ENCODE measurements at regions not wholly inside any gene's neighbourhood (a gene's known extent, or its start where the extent isn't known, plus 50 kb on each side); places are given as distances from the start of the nearest gene placed in this dataset.

- ChIA-PET CTCF (no interaction called here), POLR2A (no interaction called here)
- H3K36me3 Mint-ChIP-seq (ENCODE audit: low read depth), result no peaks in the 10 kb centered on the region
- H3K4me1 Mint-ChIP-seq, result no peaks in the 10 kb centered on the region
- peaks cover 4% of the 10 kb centered on the region for H3K9me3 Mint-ChIP-seq
- no peak overlapping the region for H3K4me3 Mint-ChIP-seq
- DNase-seq, result no peak
- H3K27me3 Mint-ChIP-seq, result no peaks in the 10 kb centered on the region
- no peak overlapping the region for H3K27ac Mint-ChIP-seq
Observed at GRCh38 chr13:89255844-89256406, 1584.8 kb downstream of the SLITRK5 start.

GRCh38 chr13:89267734-89268133 is 1596.6 kb downstream of the SLITRK5 start:
- ChIA-PET POLR2A (no interaction called here), CTCF (no interaction called here)
- no peaks in the 10 kb centered on the region for H3K36me3 Mint-ChIP-seq (ENCODE audit: low read depth)

GRCh38 chr13:89269737-89270136 is 1598.6 kb downstream of the SLITRK5 start:
- no peak overlapping the region for H3K27ac Mint-ChIP-seq
- ChIA-PET CTCF (no interaction called here), POLR2A (no interaction called here)

More at GRCh38 chr13:89267734-89268133, 1596.6 kb downstream of the SLITRK5 start:
- Mint-ChIP-seq H3K9me3 (peaks cover 5% of the 10 kb centered on the region), H3K27ac (no peak overlapping the region), H3K4me1 (no peaks in the 10 kb centered on the region), H3K27me3 (no peaks in the 10 kb centered on the region), H3K4me3 (no peak overlapping the region)
- DNase-seq, result no peak

GRCh38 chr13:89270736-89271135 is 1599.6 kb downstream of the SLITRK5 start:
- Mint-ChIP-seq H3K27ac (no peak overlapping the region), H3K4me1 (no peaks in the 10 kb centered on the region), H3K27me3 (no peaks in the 10 kb centered on the region), H3K9me3 (peaks cover 5% of the 10 kb centered on the region), H3K36me3 (ENCODE audit: low read depth) (no peaks in the 10 kb centered on the region), H3K4me3 (no peak overlapping the region)
- no peak for DNase-seq
- ChIA-PET CTCF (no interaction called here), POLR2A (no interaction called here)

More at GRCh38 chr13:89269737-89270136, 1598.6 kb downstream of the SLITRK5 start:
- Mint-ChIP-seq H3K27me3 (no peaks in the 10 kb centered on the region), H3K4me1 (no peaks in the 10 kb centered on the region), H3K36me3 (ENCODE audit: low read depth) (no peaks in the 10 kb centered on the region), H3K4me3 (no peak overlapping the region), H3K9me3 (peaks cover 5% of the 10 kb centered on the region)
- no peak for DNase-seq

GRCh38 chr13:89279374-89279773 is 1608.2 kb downstream of the SLITRK5 start:
- ChIA-PET CTCF (no interaction called here), POLR2A (no interaction called here)
- DNase-seq, result no peak
- H3K9me3 Mint-ChIP-seq, result peaks cover 5% of the 10 kb centered on the region
- no peaks in the 10 kb centered on the region for H3K36me3 Mint-ChIP-seq (ENCODE audit: low read depth)
- no peak overlapping the region for H3K27ac Mint-ChIP-seq
- H3K4me3 Mint-ChIP-seq, result no peak overlapping the region
- H3K4me1 Mint-ChIP-seq, result no peaks in the 10 kb centered on the region
- H3K27me3 Mint-ChIP-seq, result no peaks in the 10 kb centered on the region

GRCh38 chr13:89281331-89281730 is 1610.2 kb downstream of the SLITRK5 start:
- no peaks in the 10 kb centered on the region for H3K27me3 Mint-ChIP-seq
- peaks cover 5% of the 10 kb centered on the region for H3K9me3 Mint-ChIP-seq
- ChIA-PET POLR2A (no interaction called here), CTCF (no interaction called here)
- no peaks in the 10 kb centered on the region for H3K36me3 Mint-ChIP-seq (ENCODE audit: low read depth)
- H3K4me3 Mint-ChIP-seq, result no peak overlapping the region
- no peak overlapping the region for H3K27ac Mint-ChIP-seq
- no peaks in the 10 kb centered on the region for H3K4me1 Mint-ChIP-seq
- DNase-seq, result no peak

GRCh38 chr13:89282241-89282640 is 1611.1 kb downstream of the SLITRK5 start:
- ChIA-PET POLR2A (no interaction called here), CTCF (no interaction called here)
- Mint-ChIP-seq H3K27ac (no peak overlapping the region), H3K36me3 (ENCODE audit: low read depth) (no peaks in the 10 kb centered on the region), H3K4me1 (no peaks in the 10 kb centered on the region), H3K27me3 (no peaks in the 10 kb centered on the region), H3K4me3 (no peak overlapping the region), H3K9me3 (peaks cover 5% of the 10 kb centered on the region)
- no peak for DNase-seq

GRCh38 chr13:89287381-89287780 is 1616.2 kb downstream of the SLITRK5 start:
- no peaks in the 10 kb centered on the region for H3K36me3 Mint-ChIP-seq (ENCODE audit: low read depth)
- ChIA-PET CTCF (no interaction called here), POLR2A (no interaction called here)
- no peaks in the 10 kb centered on the region for H3K27me3 Mint-ChIP-seq
- no peak overlapping the region for H3K27ac Mint-ChIP-seq
- H3K4me1 Mint-ChIP-seq, result no peaks in the 10 kb centered on the region
- H3K4me3 Mint-ChIP-seq, result no peak overlapping the region
- peaks cover 8% of the 10 kb centered on the region for H3K9me3 Mint-ChIP-seq
- no peak for DNase-seq

GRCh38 chr13:89294115-89294867 is 1623.1 kb downstream of the SLITRK5 start:
- H3K4me3 Mint-ChIP-seq, result no peak overlapping the region
- H3K4me1 Mint-ChIP-seq, result no peaks in the 10 kb centered on the region
- H3K27me3 Mint-ChIP-seq, result no peaks in the 10 kb centered on the region
- POLR2A ChIA-PET, result no interaction called here
- no peak for DNase-seq
- H3K27ac Mint-ChIP-seq, result no peak overlapping the region
- H3K9me3 Mint-ChIP-seq, result peaks cover 14% of the 10 kb centered on the region
- no peaks in the 10 kb centered on the region for H3K36me3 Mint-ChIP-seq (ENCODE audit: low read depth)
- CTCF ChIA-PET, result no interaction called here

GRCh38 chr13:89307278-89307677 is 1636.1 kb downstream of the SLITRK5 start:
- ChIA-PET CTCF (no interaction called here), POLR2A (no interaction called here)
- no peak for DNase-seq
- Mint-ChIP-seq H3K4me3 (no peak overlapping the region), H3K27ac (no peak overlapping the region), H3K36me3 (ENCODE audit: low read depth) (no peaks in the 10 kb centered on the region), H3K4me1 (no peaks in the 10 kb centered on the region), H3K27me3 (no peaks in the 10 kb centered on the region), H3K9me3 (no peaks in the 10 kb centered on the region)

- ChIA-PET POLR2A (no interaction called here), CTCF (no interaction called here)
- Mint-ChIP-seq H3K27ac (no peak overlapping the region), H3K9me3 (no peaks in the 10 kb centered on the region), H3K4me1 (no peaks in the 10 kb centered on the region), H3K36me3 (ENCODE audit: low read depth) (no peaks in the 10 kb centered on the region), H3K27me3 (no peaks in the 10 kb centered on the region), H3K4me3 (no peak overlapping the region)
- no peak for DNase-seq
Observed at GRCh38 chr13:89310943-89311672, 1639.9 kb downstream of the SLITRK5 start.

- no peaks in the 10 kb centered on the region for H3K27me3 Mint-ChIP-seq
- H3K27ac Mint-ChIP-seq, result no peak overlapping the region
- no peak for DNase-seq
- no peaks in the 10 kb centered on the region for H3K9me3 Mint-ChIP-seq
- no peaks in the 10 kb centered on the region for H3K4me1 Mint-ChIP-seq
- no peaks in the 10 kb centered on the region for H3K36me3 Mint-ChIP-seq (ENCODE audit: low read depth)
- ChIA-PET POLR2A (no interaction called here), CTCF (no interaction called here)
- H3K4me3 Mint-ChIP-seq, result no peak overlapping the region
Observed at GRCh38 chr13:89315287-89315686, 1644.1 kb downstream of the SLITRK5 start.

GRCh38 chr13:89322466-89322865 is 1651.3 kb downstream of the SLITRK5 start:
- no peak overlapping the region for H3K4me3 Mint-ChIP-seq
- no peak for DNase-seq
- no peak overlapping the region for H3K27ac Mint-ChIP-seq
- H3K9me3 Mint-ChIP-seq, result no peaks in the 10 kb centered on the region
- ChIA-PET CTCF (no interaction called here), POLR2A (no interaction called here)
- no peaks in the 10 kb centered on the region for H3K4me1 Mint-ChIP-seq
- H3K27me3 Mint-ChIP-seq, result no peaks in the 10 kb centered on the region
- H3K36me3 Mint-ChIP-seq (ENCODE audit: low read depth), result no peaks in the 10 kb centered on the region

- ChIA-PET CTCF (no interaction called here), POLR2A (no interaction called here)
- DNase-seq, result no peak
- Mint-ChIP-seq H3K4me1 (no peaks in the 10 kb centered on the region), H3K9me3 (peaks cover 6% of the 10 kb centered on the region), H3K27me3 (no peaks in the 10 kb centered on the region), H3K36me3 (ENCODE audit: low read depth) (no peaks in the 10 kb centered on the region), H3K27ac (no peak overlapping the region), H3K4me3 (no peak overlapping the region)
Observed at GRCh38 chr13:89324582-89324981, 1653.4 kb downstream of the SLITRK5 start.

Measured in activated CD4-positive, alpha-beta memory T cell treated with anti-CD3 and anti-CD28 coated beads, Interleukin-2, amount 10 ng/mL, durations not matched to agents 7 days and 5 days (primary cell).